ENCODE measurements at regions not wholly inside any gene's neighbourhood (a gene's known extent, or its start where the extent isn't known, plus 50 kb on each side); places are given as distances from the start of the nearest gene placed in this dataset.

GRCh38 chr5:143890487-143890886 lies 78.5 kb downstream of the HMHB1 start:
- no peak for TF ChIP-seq EZH2 (IDR thresholded peaks at IDR 0.05; ENCODE audit: borderline replicate concordance, low read depth, low read length, poor library complexity, severe bottlenecking)
- TF ChIP-seq, protein P1, sequence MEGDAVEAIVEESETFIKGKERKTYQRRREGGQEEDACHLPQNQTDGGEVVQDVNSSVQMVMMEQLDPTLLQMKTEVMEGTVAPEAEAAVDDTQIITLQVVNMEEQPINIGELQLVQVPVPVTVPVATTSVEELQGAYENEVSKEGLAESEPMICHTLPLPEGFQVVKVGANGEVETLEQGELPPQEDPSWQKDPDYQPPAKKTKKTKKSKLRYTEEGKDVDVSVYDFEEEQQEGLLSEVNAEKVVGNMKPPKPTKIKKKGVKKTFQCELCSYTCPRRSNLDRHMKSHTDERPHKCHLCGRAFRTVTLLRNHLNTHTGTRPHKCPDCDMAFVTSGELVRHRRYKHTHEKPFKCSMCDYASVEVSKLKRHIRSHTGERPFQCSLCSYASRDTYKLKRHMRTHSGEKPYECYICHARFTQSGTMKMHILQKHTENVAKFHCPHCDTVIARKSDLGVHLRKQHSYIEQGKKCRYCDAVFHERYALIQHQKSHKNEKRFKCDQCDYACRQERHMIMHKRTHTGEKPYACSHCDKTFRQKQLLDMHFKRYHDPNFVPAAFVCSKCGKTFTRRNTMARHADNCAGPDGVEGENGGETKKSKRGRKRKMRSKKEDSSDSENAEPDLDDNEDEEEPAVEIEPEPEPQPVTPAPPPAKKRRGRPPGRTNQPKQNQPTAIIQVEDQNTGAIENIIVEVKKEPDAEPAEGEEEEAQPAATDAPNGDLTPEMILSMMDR (conservative IDR thresholded peaks at IDR 0.05; ENCODE audit: low read depth, low read length), result no peak
